T-helper 22 cell (primary cell): ENCODE measurements at regions not wholly inside any gene's neighbourhood (a gene's known extent, or its start where the extent isn't known, plus 50 kb on each side); places are given as distances from the start of the nearest gene placed in this dataset.

Experiments used
- DNase-seq: peaks from one replicate; pipeline ENCODE4 v3.0.0-alpha.2; 2020; ENCODE audit warnings: low read depth

DNA sequence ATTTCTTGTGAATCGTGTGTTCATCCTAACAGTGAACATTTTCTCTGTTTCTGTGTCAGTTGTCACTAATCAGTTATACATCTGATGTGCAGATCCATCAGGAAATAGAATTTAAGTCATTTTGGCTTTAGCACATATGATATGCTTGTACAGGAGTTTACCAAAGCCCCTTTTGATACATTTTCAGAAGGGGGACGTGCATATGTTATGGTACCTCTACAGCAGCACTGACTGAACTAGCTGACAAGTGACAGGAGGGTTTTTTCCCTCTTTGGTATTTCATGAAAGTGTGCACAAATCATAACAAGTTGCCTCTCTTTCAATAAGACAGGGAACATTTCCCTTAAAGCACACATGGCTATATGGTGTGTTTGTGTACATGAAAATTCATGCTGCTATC lies 536.5 kb downstream of the PLCL1 start:
- DNase-seq: no peak

DNA sequence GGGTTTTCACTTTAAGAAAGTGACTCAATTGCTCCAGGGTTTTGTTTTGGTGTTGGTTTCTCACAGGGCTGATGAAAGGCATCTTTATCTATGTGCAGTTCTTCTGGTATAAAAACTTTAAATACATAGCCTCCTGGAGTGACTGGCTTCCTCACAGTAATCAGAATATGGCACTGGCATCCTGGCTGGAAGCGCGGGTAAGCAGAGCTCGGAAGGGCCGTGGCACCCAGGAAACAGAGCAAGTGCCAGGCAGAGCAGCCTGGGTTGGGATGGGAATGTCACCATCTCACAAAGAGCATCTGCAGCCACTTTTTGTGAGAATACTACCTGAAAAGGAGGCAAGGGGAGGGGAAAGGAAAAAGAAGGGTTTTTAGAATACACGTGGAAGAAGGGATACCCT lies 534.7 kb downstream of the PLCL1 start:
- DNase-seq: no peak

DNA sequence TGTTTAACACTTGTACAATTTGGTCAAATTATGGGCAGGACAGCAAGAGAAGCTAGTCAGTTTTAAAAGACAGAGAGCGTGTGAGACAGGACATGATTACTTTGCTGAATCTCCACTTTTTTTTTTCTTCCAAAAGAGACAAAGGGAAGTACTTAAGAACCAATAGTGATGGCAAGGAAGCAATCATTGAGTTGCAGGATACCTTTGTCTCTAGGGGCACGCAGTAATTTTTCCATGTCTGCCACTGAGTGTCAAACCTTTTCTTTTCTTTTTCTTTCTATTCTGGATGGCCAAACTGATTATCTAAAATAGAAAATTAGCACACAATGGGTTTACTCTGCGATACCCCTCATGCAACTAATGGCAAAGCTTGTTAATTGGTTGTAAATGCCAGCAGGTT lies 533.0 kb downstream of the PLCL1 start:
- DNase-seq: no peak

DNA sequence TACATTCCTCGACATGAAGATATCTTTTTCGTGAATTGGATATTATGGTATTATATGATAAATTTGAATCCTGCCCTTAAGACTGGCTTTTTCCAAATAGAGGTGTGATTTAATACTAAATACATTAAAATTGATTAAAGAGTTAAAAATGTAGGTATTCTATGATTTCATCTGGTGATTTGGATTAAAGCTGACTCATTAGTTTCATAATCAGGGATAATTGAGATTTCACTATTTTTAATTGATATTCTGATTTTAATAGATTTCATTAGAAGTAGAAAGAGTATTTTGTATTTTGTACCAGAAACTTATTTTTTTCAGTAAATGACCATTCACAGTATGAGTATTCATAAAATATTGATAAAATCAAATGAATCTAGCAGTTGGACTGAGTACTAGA lies 524.1 kb downstream of the PLCL1 start:
- no peak for DNase-seq

DNA sequence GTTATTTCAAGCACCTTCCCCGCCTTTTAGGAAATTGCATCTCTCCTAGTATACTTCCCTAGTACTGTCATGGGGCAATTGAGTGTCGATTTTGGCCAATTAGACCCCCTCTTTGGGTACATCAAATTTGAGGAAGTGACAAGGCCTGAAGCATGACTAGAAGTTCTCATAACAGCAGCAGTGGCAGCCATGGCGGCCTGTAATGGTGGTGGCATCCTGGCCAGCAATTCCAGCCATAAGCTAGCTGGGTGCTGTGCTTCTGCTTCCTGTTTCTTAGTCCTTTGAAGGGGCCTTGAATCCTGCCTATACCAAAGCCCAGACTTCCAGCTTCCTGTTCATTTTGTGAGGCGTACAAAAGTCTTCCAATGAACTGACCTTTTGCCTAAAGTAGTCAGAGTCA lies 523.1 kb downstream of the PLCL1 start:
- DNase-seq: no peak

DNA sequence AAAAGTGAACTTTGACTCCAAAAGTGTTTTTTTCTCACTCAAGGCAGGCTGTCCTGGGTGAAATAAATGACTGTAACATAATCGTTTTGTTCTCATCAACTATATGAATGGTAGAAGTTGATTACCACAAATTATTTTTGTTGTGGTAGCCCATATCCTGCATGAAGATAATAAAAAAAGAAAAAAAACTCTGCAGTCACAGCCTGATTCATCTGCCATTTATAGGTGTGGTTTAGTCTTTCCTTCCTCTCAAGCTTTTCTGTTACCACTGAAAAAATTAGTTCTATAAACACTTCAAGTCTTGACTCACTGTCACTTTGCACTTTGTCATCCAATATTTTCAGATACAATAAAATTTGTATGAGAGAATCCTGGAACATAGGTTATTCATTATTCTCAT lies 522.0 kb downstream of the PLCL1 start:
- DNase-seq: no peak

DNA sequence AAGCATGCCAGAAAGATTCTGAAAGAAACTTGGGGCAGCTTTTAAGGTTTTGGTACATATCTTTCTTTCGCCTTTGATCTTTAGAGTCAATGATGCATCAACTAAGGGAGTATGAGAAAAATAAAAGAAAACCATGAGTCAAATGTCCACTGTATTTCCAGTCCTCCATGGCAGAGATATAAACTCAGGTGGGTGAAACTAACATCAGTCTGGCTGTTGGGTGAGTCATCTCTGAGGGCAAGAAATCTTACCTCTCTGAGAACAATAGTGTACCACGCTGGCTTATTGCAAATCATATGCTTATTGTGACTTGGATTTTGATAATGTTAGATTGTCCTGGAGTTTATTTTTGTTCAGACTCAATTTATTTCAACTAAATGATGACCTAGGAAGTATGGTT lies 521.0 kb downstream of the PLCL1 start:
- DNase-seq: no peak

DNA sequence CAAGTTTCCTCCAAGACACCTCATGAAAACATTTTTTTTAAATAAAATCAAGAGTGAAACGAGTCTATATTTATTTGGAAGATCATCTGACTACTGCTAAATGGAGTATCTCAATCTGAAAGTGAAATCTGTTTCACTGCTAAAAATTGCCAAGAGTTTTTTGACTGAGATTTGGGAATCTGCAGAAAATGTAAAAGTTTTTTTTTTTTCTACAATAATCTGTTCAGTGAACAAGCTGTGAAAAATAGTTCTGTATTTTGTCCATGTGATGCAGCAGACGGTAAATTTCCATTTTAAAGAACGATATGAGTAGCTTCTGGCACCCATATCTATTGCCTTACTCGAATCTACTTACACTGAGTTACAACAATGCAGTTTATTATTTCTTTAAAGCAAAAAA lies 519.7 kb downstream of the PLCL1 start:
- no peak for DNase-seq

DNA sequence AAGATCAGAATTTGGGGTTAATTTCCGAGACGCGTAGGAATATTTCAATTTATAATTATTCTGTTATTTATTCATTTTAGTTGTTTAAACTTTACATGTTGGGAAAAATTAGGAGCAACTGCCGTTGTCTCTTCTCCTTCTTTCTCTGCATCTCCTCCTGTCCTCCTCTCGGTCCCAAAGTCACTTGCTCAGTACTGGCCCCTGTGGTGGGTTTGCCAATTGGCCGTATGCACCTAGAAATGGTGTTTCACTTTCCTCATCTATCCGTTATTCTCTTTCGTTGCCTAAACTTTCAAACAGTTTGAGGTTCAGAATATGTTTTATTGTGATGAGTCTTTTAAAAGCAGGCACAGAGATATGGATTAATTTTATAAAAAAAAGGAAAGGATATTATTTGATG lies 517.9 kb downstream of the PLCL1 start:
- no peak for DNase-seq

DNA sequence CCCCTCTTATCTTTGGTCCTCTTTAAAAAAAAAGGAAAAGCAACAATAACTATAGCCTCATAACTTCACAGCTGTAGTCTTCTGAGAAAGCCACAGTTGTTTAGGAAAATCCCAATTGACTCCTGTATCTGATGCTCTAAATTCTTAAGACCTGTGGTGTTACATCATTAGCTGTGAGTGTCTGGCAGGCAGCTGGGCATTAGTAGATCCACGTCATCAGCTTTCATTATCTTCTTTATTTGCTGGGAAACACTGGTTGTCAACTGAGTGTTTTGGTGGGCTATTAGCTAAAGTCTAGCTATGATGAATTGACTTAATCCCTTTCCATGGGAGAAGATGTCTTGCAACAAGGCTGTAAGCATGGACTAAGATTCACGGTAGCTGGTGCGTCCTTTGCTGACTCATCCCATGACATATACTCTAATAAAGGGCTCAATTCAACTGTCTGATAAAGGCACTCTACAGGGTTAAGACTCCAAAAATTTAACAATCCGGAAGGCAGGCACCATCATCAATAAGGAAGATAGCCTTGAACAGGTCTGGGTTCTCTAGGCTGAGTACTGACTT lies 517.2 kb downstream of the PLCL1 start:
- DNase-seq: no peak

DNA sequence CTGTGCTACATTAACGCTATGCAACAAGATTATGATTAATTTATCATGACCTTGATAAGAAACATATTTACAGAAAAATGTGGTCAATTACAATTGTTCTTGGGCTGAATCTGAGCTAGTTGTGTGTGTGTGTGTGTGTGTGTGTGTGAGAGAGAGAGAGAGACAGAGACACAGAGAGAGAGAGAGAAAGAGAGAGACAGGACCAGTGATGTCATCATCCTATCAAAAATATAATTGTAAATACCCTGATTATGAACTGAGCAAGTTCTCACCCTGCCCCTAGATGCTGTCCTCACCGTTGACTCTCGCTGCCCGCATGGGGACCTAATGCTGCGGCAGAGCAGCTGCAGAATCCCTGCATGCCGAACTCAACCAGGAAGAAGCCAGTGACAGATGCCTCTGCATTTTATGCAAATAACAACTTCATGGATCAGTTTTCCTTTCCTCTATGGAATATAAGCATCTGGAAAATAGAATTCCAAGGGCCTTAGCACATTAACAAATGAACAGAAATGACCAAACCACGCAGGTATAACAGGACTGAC lies 512.5 kb downstream of the PLCL1 start:
- no peak for DNase-seq

DNA sequence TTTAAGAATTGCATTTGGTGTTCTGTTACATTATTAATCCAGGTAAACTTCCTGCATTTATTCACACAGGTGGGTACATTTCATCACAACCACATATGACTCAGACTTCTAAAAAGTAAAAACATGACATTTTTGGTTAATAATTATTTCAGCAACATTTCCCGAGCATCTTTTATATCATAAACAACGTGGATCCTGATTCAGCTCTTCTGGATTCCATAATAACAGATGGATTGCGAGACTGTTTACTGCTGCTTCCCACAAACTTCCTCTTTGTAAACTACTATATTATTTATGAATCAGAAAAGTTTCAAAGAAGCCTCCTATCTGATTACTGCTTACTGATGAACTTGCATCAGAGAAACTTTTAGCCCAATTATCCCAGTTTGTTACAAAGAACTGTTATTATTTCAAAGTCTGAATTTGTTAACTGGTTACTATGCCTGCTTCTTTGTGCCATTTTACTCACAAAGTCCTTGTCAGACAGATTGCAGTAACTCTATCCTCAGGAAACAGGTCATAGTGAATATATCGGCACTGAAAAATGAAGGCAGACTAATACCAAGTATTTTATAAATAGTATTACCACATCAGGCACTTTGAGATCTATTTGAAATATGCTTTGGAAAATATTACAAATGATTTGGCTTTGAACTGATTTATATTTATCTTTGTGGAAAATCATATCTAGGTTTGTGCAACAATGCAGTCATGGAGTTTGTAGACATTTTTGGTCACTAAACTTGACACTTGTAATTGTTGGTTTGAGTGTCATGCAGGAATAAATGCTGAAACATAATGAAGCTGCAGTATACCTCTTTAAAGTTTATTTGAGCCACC lies 511.6 kb downstream of the PLCL1 start:
- DNase-seq: no peak

DNA sequence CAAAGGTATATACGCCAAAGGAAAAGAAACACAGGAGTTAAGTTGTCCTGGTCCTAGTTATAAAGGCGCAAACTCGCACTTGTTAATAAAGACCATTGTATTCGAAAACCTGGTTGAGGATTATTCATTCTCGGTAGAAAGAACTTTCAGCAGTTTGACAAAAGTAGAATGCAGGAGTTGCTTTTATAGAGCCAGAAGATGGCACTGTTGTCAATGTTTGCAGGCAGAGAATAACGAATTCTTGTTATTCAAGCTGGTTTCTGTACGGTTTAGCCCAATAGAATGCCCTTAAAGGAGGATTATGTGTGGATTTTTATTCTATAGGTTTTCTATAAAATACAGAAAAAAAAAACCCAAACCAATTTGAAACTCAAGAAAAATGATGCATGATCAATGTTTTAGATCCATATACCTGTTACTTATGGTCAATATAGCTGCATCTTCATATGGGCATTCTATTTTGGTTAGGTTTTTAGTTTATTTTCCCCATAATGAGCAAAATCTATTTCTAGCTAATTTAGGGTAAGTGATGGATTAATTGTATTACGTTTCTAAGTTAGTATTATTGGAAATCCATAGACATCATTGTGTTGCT lies 510.3 kb downstream of the PLCL1 start:
- DNase-seq: no peak

DNA sequence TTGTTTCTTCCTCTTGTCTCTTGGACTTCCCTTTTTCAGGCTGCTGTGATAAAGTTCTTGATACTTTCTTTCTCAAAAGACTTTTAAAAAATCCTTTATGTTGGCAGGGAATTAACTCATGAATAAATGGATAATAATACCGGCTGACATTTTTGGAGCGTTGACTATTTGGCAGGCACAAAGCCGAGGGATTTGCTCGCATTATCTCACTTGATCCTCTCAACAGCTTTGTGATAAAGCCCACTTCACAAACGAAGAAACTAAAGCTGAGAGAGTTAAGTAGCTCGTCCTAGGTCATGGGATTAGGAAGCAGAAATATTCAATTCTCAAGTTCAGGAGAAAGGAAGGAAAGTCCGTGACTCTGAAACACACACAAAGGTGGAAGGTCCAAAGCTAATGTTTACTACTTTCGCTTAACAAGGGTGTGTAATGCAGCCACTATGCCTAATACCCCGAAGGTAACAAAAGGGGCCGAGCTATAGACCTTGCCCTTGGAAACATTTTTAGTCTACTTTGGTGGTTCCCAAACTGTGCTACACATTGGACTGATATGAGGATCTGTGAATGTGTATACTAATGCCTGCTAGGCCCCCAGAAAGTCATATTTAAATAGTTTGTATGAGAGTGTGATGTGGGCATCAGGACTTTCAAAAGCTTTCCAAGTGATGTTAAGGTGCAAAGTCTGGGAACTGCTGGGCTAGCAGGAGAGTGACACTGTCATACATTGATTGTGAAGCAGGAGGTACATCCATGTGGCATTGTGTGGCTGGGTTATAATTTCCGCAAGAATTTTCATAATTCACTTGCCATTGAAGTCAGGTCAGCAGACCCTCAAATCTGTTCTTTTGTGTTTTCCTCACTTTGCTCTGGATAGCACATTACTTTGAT lies 508.4 kb downstream of the PLCL1 start:
- no peak for DNase-seq

DNA sequence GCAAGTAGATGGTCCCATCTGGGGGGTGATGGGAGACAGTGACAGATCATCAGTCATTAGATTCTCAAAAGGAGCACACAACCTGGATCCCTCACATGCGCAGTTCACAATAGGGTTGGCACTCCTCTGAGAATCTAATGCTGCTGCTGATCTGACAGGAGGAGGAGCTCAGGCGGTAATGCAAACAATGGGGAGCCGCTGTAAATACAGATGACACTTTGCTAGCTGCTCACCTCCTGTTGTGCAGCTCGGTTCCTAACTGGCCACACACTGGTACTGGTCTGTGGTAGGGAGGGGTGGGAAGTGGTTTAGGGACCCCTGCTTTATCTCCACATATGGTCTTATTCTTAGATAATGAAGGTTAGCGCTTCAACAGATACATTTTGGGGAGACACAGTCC lies 506.6 kb downstream of the PLCL1 start:
- DNase-seq: no peak

DNA sequence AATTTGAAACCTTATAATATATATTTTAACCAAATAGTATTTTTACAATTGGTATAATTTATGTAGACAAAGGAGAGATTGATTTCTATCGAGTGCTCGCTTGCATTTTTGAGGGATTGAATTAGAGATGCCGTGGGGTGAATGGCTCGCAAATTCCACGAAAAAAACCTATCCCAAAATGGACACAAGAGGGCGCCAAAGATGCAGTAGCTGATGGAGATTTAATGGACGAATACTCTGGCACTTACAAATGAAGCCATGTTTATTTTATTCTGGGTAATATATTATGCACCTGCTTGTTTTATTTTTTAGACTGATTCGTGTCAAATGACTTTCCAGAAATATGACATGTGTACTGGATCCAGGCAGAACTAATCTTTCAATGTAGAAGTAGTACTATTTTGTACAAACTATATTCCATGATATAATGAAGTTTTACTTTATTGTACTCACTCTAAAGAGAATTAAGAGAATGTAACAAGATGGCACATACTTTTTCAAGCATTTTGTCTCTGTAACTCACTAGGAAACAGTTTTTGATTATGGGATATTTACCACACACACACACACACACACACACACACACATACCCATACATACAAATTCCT lies 505.4 kb downstream of the PLCL1 start:
- no peak for DNase-seq

DNA sequence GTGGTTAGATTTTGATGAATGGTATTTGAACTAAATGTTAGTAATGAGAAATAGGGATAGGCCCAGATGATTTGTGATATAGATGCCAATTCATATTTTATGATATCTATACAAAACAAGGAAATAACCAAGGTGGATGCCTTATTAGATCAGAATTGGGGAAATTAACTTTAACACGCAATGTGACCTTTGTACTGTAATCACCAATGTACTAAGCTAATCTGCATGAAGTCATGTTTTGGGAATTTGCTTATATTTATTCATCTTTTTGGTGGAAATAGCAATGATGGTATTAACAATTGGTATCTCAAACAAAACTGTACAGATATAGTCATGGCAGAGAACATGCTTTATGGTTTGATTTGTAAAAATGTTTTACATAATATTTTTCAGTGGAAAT lies 504.7 kb downstream of the PLCL1 start:
- DNase-seq: no peak

DNA sequence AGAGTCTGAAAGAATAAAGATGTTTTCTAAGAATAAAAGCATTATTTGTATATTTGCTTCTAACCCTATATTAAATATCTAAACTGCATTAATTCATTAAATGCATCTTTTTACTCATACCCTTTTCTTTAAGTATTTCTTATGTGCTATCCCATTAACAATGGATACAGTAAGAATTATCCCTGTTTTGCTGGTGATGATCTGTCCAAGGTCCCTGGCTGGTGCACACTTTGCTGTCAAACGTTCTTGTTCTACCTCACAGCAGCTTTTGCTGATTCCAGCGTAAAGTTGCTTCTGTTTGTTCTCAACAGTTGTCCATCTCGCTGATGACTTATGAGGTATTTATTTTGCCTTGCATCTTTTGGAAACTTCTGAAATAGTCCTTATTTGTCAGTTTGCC lies 504.0 kb downstream of the PLCL1 start:
- DNase-seq: no peak

DNA sequence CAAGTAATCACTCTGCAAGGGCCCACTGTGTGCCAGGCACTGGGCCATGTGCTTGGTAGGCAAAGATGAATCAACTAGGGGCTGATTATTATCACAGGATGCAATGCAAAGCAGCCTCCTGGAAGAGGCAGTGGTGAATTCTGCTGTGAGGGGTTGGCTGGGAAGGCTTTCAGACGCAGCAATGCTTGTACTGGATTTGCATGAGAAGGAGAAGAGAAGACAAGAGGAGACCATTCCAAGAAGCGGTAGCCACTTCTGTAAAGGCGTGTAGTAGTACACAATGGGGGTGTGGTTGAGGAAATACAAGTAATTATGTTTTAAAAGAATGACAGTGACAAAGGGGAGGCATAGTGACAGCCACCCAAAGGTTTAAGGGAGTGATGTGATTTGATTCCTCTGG lies 502.7 kb downstream of the PLCL1 start:
- no peak for DNase-seq

DNA sequence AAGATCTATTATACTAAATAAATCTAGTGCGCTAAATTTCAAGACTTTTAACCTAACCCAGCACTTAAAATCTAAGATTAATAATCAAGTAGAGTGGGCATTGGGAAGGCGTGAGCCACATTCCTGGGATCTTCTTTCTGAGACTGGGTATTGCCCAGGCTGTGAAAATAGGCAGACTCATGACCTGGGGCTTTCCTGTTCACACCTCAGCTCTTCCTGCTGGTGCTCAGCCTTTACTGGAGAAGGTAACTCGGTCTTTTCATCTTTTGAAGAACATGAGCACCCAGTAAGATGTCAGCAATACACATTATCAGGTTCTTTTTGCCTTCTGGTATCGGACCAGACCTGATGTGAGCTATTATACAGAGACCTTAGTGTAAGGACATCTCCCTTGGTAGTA lies 500.5 kb downstream of the PLCL1 start:
- DNase-seq: no peak

DNA sequence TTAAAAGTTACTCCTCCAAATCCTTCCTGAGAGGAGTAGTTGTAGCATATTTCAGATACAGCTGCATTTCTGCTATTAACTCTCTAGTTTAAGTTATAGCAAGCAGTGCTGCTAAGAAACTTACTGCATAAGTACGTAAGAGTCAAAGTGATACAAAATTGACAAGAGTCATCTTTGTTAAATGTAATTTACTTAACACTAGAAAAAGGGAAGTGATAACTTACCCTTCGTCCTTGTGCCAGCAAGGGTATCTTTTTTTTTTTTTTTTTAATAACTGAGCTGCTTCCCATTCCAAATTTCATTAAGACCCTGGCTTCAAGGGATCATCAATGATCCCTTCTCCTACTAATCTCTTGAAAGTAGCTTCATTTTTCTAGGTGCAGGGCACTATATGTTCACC lies 493.0 kb downstream of the PLCL1 start:
- no peak for DNase-seq
